Neural progenitor cell (in vitro differentiated cells): ENCODE measurements at regions not wholly inside any gene's neighbourhood (a gene's known extent, or its start where the extent isn't known, plus 50 kb on each side); places are given as distances from the start of the nearest gene placed in this dataset.
A peak's percentile ranks its signal among the peaks of the same experiment; 100 is the strongest.

ENCODE experiments used
- DNase-seq: peaks from one replicate; pipeline ENCODE4 v3.0.0-alpha.2; 2016; ENCODE audit warnings: low spot score
- H2AFZ ChIP-seq: fragments of 200-600 bp; sonication (generic); replicated peaks from 2 replicates; pipeline ENCODE4 v1.6.1; 2016; ENCODE audit warnings: antibody characterized with exemption
- H3F3A ChIP-seq: fragments of 200-600 bp; sonication (generic); 2 replicates; pipeline ENCODE4 v1.6.1; 2016; ENCODE audit warnings: antibody characterized with exemption, low read depth
- H3K27ac ChIP-seq: fragments of 200-600 bp; sonication (generic); 2 replicates; pipeline ENCODE4 v1.5.1; 2016; ENCODE audit warnings: mild to moderate bottlenecking
- H3K27me3 ChIP-seq: fragments of 200-600 bp; sonication (generic); 2 replicates; pipeline ENCODE4 v1.6.1; 2016; ENCODE audit warnings: mild to moderate bottlenecking, moderate library complexity
- H3K36me3 ChIP-seq: fragments of 200-600 bp; sonication (generic); 2 replicates; pipeline ENCODE4 v1.5.1; 2016
- H3K4me1 ChIP-seq: fragments of 200-600 bp; sonication (generic); 2 replicates; pipeline ENCODE4 v1.6.1; 2016; ENCODE audit warnings: mixed run types
- H3K4me2 ChIP-seq: fragments of 200-600 bp; sonication (generic); 2 replicates; pipeline ENCODE4 v1.6.1; 2016
- H3K4me3 ChIP-seq: fragments of 200-600 bp; sonication (generic); 2 replicates; pipeline ENCODE4 v1.5.1; 2016
- H3K79me2 ChIP-seq: fragments of 200-600 bp; sonication (generic); 2 replicates; pipeline ENCODE4 v1.6.1; 2016; ENCODE audit warnings: low read depth
- H3K9ac ChIP-seq: fragments of 200-600 bp; sonication (generic); 2 replicates; pipeline ENCODE4 v1.6.1; 2016
- H3K9me3 ChIP-seq: fragments of 200-600 bp; sonication (generic); 2 replicates; pipeline ENCODE4 v1.5.1; 2016; ENCODE audit warnings: low read depth
- H4K20me1 ChIP-seq: fragments of 200-600 bp; sonication (generic); 2 replicates; pipeline ENCODE4 v1.6.1; 2016; ENCODE audit warnings: low read depth
- H3K27ac Mint-ChIP-seq: 3 replicates; pipeline ENCODE4 v1.8.0; 2021; ENCODE audit warnings: mixed read lengths
- H3K27me3 Mint-ChIP-seq: 2 replicates; pipeline ENCODE4 v1.8.0; 2022; ENCODE audit warnings: low read depth, mild to moderate bottlenecking, inconsistent platforms, moderate library complexity, mixed read lengths; ENCODE audit not compliant: insufficient read depth
- H3K36me3 Mint-ChIP-seq: 3 replicates; pipeline ENCODE4 v1.8.0; 2021; ENCODE audit warnings: mixed read lengths
- H3K4me1 Mint-ChIP-seq: 3 replicates; pipeline ENCODE4 v1.8.0; 2021; ENCODE audit warnings: mixed read lengths
- H3K4me3 Mint-ChIP-seq: 3 replicates; pipeline ENCODE4 v1.8.0; 2021; ENCODE audit warnings: mild to moderate bottlenecking, moderate library complexity, mixed read lengths
- H3K9me3 Mint-ChIP-seq: 3 replicates; pipeline ENCODE4 v1.8.0; 2020; ENCODE audit warnings: mixed read lengths
- CTCF ChIP-seq: fragments of 200-600 bp; sonication (generic); IDR thresholded peaks from 2 replicates; pipeline ENCODE4 v1.5.1; 2017; ENCODE audit warnings: antibody characterized with exemption, mild to moderate bottlenecking
- EZH2 ChIP-seq: fragments of 200-600 bp; sonication (generic); IDR thresholded peaks from 2 replicates; pipeline ENCODE4 v1.6.1; 2017; ENCODE audit warnings: antibody characterized with exemption, mild to moderate bottlenecking, moderate library complexity
- EZH2phosphoT487 ChIP-seq: fragments of 200-600 bp; sonication (generic); IDR thresholded peaks from 2 replicates; pipeline ENCODE4 v1.6.1; 2017; ENCODE audit warnings: antibody characterized with exemption

GRCh38 chr6:126091466-126091865, 105.1 kb downstream of the TRMT11 start:
- Histone ChIP-seq H3K4me1 (peaks cover 24% of the 10 kb centered on the region), H4K20me1 (no peaks in the 10 kb centered on the region), H3K9ac (no peak overlapping the region), H3K79me2 (no peaks in the 10 kb centered on the region), H2AFZ (no peak overlapping the region), H3K27ac (no peak overlapping the region), H3K4me3 (no peak overlapping the region), H3K27me3 (no peaks in the 10 kb centered on the region), H3F3A (peaks cover 4% of the 10 kb centered on the region), H3K9me3 (no peaks in the 10 kb centered on the region), H3K4me2 (peak overlapping the region; percentile 52), H3K36me3 (no peaks in the 10 kb centered on the region)
- Mint-ChIP-seq H3K4me1 (peaks cover 29% of the 10 kb centered on the region), H3K27me3 (peaks cover 3% of the 10 kb centered on the region), H3K4me3 (peak overlapping the region; percentile 21), H3K27ac (peak overlapping the region; percentile 95), H3K36me3 (peaks cover 19% of the 10 kb centered on the region), H3K9me3 (peaks cover 7% of the 10 kb centered on the region)
- TF ChIP-seq CTCF = no peak
- no peak for TF ChIP-seq EZH2
- TF ChIP-seq EZH2phosphoT487 = no peak
- peak; percentile 58 for DNase-seq

DNA sequence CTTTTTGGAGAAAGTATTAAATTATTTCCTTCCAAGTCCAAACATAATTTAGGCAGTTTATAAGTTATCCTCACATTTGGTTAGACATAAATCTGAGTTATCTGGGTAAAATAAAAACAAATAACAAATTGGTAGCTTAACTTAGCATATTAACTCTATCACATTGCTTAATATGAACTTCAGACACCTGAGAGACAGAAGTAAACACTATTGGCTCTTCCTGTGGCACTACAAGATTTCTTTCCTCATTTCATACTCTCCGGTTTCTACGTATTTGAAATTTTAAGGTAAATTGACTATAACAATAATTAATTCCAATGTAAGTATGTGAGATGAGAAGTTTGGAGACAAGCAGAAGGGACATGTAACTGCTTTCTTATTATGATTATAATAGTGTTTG, 106.8 kb downstream of the TRMT11 start:
- Histone ChIP-seq H3K4me3 (no peak overlapping the region), H4K20me1 (no peaks in the 10 kb centered on the region), H2AFZ (no peak overlapping the region), H3K36me3 (no peaks in the 10 kb centered on the region), H3K4me2 (no peak overlapping the region), H3K4me1 (peaks cover 24% of the 10 kb centered on the region), H3K27ac (no peak overlapping the region), H3K79me2 (no peaks in the 10 kb centered on the region), H3K27me3 (no peaks in the 10 kb centered on the region), H3F3A (peaks cover 4% of the 10 kb centered on the region), H3K9me3 (no peaks in the 10 kb centered on the region), H3K9ac (no peak overlapping the region)
- Mint-ChIP-seq H3K36me3 (peaks cover 17% of the 10 kb centered on the region), H3K27ac (peak overlapping the region; percentile 57), H3K4me3 (no peak overlapping the region), H3K27me3 (peaks cover 3% of the 10 kb centered on the region), H3K4me1 (peaks cover 27% of the 10 kb centered on the region), H3K9me3 (peaks cover 7% of the 10 kb centered on the region)
- no peak for DNase-seq
- TF ChIP-seq CTCF = no peak
- TF ChIP-seq EZH2phosphoT487 = no peak
- TF ChIP-seq EZH2 = no peak

DNA sequence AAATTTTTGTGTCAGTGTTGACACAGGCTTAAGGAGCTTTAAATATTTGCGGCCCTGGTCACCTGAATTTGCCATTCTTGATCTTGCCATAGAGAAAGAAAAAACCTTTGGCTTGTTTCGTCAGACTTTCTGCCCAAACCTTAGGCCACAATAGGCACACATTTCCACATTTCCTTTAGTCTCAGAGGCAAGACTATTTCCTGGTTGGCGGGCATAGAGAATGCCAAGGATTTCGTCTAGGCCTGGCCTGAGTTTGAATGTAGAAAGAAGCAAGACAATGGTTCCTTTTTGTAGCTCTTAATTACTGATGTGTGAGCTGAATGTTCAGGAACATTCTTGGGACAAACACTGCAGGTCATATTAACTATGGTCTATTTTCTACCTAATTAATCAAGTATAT, 108.1 kb downstream of the TRMT11 start:
- no peaks in the 10 kb centered on the region for H3K36me3 ChIP-seq
- H3K4me3 ChIP-seq = no peak overlapping the region
- H3K79me2 ChIP-seq = no peaks in the 10 kb centered on the region
- Mint-ChIP-seq H3K36me3 (peaks cover 21% of the 10 kb centered on the region), H3K9me3 (peaks cover 7% of the 10 kb centered on the region), H3K4me3 (no peak overlapping the region), H3K27me3 (peaks cover 3% of the 10 kb centered on the region), H3K27ac (no peak overlapping the region), H3K4me1 (peaks cover 34% of the 10 kb centered on the region)
- peaks cover 24% of the 10 kb centered on the region for H3K4me1 ChIP-seq
- TF ChIP-seq CTCF = no peak
- no peak for TF ChIP-seq EZH2
- TF ChIP-seq EZH2phosphoT487 = no peak
- H3K27me3 ChIP-seq = no peaks in the 10 kb centered on the region
- no peak for DNase-seq
- H3K9me3 ChIP-seq = no peaks in the 10 kb centered on the region
- H2AFZ ChIP-seq = no peak overlapping the region
- H4K20me1 ChIP-seq = no peaks in the 10 kb centered on the region
- peaks cover 4% of the 10 kb centered on the region for H3F3A ChIP-seq
- no peak overlapping the region for H3K9ac ChIP-seq
- no peak overlapping the region for H3K27ac ChIP-seq
- H3K4me2 ChIP-seq = no peak overlapping the region
